Activated B cell treated with CpG ODN at 0.5 μM for 24 hours (primary cell): ENCODE measurements at regions not wholly inside any gene's neighbourhood (a gene's known extent, or its start where the extent isn't known, plus 50 kb on each side); places are given as distances from the start of the nearest gene placed in this dataset.
"Not testable (repeated sequence)": the region's sequence is repeated elsewhere in the genome, so short reads cannot be mapped to it uniquely, and the experiment has no call there.

ENCODE experiments used
- ATAC-seq: fragments of 200-7000 bp; cut with Tn5 transposase; one replicate; pipeline ENCODE4 v1.10.0; 2021; ENCODE audit warnings: low read depth, mild to moderate bottlenecking, moderate library complexity
- CTCF ChIA-PET: fragments of 350-600 bp; sonication (Branson Sonifier 250); formaldehyde crosslinking; loops from one replicate; lab custom pipeline; 2021; ENCODE audit warnings: antibody characterized with exemption; lab: Charles Lee
- POLR2A ChIA-PET: fragments of 350-600 bp; sonication (Branson Sonifier 250); formaldehyde crosslinking; loops from one replicate; lab custom pipeline; 2021; ENCODE audit warnings: antibody characterized with exemption; lab: Charles Lee
- DNase-seq: peaks from one replicate; pipeline ENCODE4 v3.0.0; 2022
- H3K27ac Mint-ChIP-seq: one replicate; pipeline ENCODE4 v1.8.0; 2020; ENCODE audit warnings: mixed read lengths
- H3K27me3 Mint-ChIP-seq: one replicate; pipeline ENCODE4 v1.8.0; 2021; ENCODE audit warnings: mixed read lengths
- H3K36me3 Mint-ChIP-seq: one replicate; pipeline ENCODE4 v1.8.0; 2021; ENCODE audit warnings: low read depth, mixed read lengths
- H3K4me1 Mint-ChIP-seq: one replicate; pipeline ENCODE4 v1.8.0; 2021; ENCODE audit warnings: mixed read lengths
- H3K4me3 Mint-ChIP-seq: one replicate; pipeline ENCODE4 v1.8.0; 2020; ENCODE audit warnings: mild to moderate bottlenecking, mixed read lengths
- H3K9me3 Mint-ChIP-seq: one replicate; pipeline ENCODE4 v1.8.0; 2020; ENCODE audit warnings: mixed read lengths
- intact Hi-C: fragments of 100-400 bp; cut with micrococcal nuclease; formaldehyde crosslinking; loops from one replicate; pipeline ENCODE4 v1.15.1; 2024
- TF ChIP-seq, protein P1 (sequence below): fragments of 200-600 bp; IDR thresholded peaks from one replicate; pipeline ENCODE4 v1.8.0; 2022; ENCODE audit warnings: antibody characterized with exemption, mild to moderate bottlenecking

DNA sequence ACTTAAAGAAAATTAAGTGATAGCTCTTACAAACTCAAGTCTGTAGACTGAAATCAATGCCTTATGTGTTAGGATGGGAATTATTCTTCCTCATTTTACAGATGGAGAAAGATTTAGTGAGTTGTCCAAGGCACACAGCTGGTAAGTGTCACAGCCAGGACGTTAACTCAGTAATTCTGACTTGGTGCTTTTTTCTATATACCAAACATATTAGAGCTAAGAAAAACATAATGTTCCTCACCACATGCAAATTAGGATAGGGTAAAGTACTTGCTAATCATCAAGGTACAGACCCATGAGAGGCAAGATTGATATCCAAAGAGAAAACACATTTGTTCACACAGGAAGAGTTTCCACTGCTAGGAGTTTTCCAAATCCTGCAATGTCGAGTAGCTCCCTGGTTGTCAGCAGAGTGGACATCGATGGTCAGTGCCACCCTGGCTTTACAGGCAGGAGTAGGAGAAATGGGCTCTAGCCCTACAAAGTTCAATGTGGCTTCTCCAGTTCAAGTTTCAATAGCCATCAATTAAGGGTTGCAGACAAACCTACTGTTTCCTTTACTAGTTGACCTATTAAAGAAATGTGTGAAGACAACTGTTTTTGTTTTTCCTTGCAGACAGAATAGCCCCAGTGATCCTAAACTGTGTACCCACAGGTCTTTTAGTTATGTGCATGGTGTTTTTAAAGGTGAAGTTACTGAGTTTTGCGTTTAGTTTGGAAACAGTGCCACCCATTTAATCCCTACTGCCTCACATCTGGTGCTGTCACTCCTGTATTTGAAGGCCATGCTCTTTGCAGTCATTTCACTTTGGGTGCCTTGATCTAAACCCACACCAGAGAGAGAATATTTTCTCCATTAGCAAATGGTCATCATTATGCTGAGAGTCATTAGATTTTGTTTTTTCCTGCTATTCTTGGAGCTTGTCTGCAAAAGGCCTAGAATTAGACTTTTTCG lies 460.8 kb upstream of the SMARCA2 start:
- DNase-seq (no peak), ATAC-seq (no peak)
- ChIA-PET CTCF (no interaction called here), POLR2A (no interaction called here)
- H3K4me1 Mint-ChIP-seq: no peaks in the 10 kb centered on the region
- TF ChIP-seq, protein P1, sequence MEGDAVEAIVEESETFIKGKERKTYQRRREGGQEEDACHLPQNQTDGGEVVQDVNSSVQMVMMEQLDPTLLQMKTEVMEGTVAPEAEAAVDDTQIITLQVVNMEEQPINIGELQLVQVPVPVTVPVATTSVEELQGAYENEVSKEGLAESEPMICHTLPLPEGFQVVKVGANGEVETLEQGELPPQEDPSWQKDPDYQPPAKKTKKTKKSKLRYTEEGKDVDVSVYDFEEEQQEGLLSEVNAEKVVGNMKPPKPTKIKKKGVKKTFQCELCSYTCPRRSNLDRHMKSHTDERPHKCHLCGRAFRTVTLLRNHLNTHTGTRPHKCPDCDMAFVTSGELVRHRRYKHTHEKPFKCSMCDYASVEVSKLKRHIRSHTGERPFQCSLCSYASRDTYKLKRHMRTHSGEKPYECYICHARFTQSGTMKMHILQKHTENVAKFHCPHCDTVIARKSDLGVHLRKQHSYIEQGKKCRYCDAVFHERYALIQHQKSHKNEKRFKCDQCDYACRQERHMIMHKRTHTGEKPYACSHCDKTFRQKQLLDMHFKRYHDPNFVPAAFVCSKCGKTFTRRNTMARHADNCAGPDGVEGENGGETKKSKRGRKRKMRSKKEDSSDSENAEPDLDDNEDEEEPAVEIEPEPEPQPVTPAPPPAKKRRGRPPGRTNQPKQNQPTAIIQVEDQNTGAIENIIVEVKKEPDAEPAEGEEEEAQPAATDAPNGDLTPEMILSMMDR: no peak
- no peak overlapping the region for H3K4me3 Mint-ChIP-seq
- intact Hi-C loops: no loop called here
- no peaks in the 10 kb centered on the region for H3K36me3 Mint-ChIP-seq
- no peaks in the 10 kb centered on the region for H3K27me3 Mint-ChIP-seq
- peaks cover 7% of the 10 kb centered on the region for H3K9me3 Mint-ChIP-seq
- no peak overlapping the region for H3K27ac Mint-ChIP-seq

GRCh38 chr9:1558666-1559065 lies 456.5 kb upstream of the SMARCA2 start:
- DNase-seq, intact Hi-C loops, H3K27ac Mint-ChIP-seq, POLR2A ChIA-PET, H3K4me3 Mint-ChIP-seq, ATAC-seq, H3K9me3 Mint-ChIP-seq, H3K4me1 Mint-ChIP-seq, H3K36me3 Mint-ChIP-seq, CTCF ChIA-PET, H3K27me3 Mint-ChIP-seq: not testable (repeated sequence)

GRCh38 chr9:1575939-1576338 lies 439.2 kb upstream of the SMARCA2 start:
- POLR2A ChIA-PET: no interaction called here
- CTCF ChIA-PET: no interaction called here
- intact Hi-C loops: no loop called here
- Mint-ChIP-seq H3K9me3 (no peaks in the 10 kb centered on the region), H3K4me1 (no peaks in the 10 kb centered on the region), H3K27me3 (no peaks in the 10 kb centered on the region), H3K36me3 (no peaks in the 10 kb centered on the region), H3K4me3 (no peak overlapping the region), H3K27ac (no peak overlapping the region)
- TF ChIP-seq, protein P1: no peak
- DNase-seq (no peak), ATAC-seq (no peak)

- intact Hi-C loops: no loop called here
- POLR2A ChIA-PET: no interaction called here
- H3K4me3 Mint-ChIP-seq: no peak overlapping the region
- H3K27ac Mint-ChIP-seq: no peak overlapping the region
- H3K36me3 Mint-ChIP-seq: no peaks in the 10 kb centered on the region
- TF ChIP-seq, protein P1: no peak
- no peaks in the 10 kb centered on the region for H3K27me3 Mint-ChIP-seq
- CTCF ChIA-PET: no interaction called here
- H3K9me3 Mint-ChIP-seq: no peaks in the 10 kb centered on the region
- no peak for ATAC-seq
- H3K4me1 Mint-ChIP-seq: no peaks in the 10 kb centered on the region
- DNase-seq: no peak
Observed at GRCh38 chr9:1580215-1580614, 434.9 kb upstream of the SMARCA2 start.

GRCh38 chr9:1581926-1582325 lies 433.2 kb upstream of the SMARCA2 start:
- intact Hi-C loops: no loop called here
- TF ChIP-seq, protein P1: no peak
- ChIA-PET CTCF (no interaction called here), POLR2A (no interaction called here)
- H3K27me3 Mint-ChIP-seq: no peaks in the 10 kb centered on the region
- H3K4me1 Mint-ChIP-seq: no peaks in the 10 kb centered on the region
- H3K9me3 Mint-ChIP-seq: no peaks in the 10 kb centered on the region
- no peak overlapping the region for H3K27ac Mint-ChIP-seq
- ATAC-seq (no peak), DNase-seq (no peak)
- H3K4me3 Mint-ChIP-seq: no peak overlapping the region
- H3K36me3 Mint-ChIP-seq: no peaks in the 10 kb centered on the region
